Hepatocyte (in vitro differentiated cells): ENCODE measurements at regions not wholly inside any gene's neighbourhood (a gene's known extent, or its start where the extent isn't known, plus 50 kb on each side); places are given as distances from the start of the nearest gene placed in this dataset.

Experiments
- EZH2 ChIP-seq: fragments of 200-600 bp; sonication (generic); IDR thresholded peaks from 2 replicates; pipeline ENCODE4 v1.6.1; 2016; ENCODE audit warnings: antibody characterized with exemption, mild to moderate bottlenecking, borderline replicate concordance
- EZH2phosphoT487 ChIP-seq: fragments of 200-600 bp; sonication (generic); IDR thresholded peaks from one replicate; pipeline ENCODE4 v1.6.1; 2018; ENCODE audit warnings: antibody characterized with exemption, mild to moderate bottlenecking, low read depth, moderate library complexity; ENCODE audit not compliant: unreplicated experiment, severe bottlenecking
- TF ChIP-seq, protein P1 (sequence below): fragments of 200-600 bp; sonication (generic); IDR thresholded peaks from 2 replicates; pipeline ENCODE4 v1.5.1; 2016; ENCODE audit warnings: antibody characterized with exemption, mild to moderate bottlenecking; ENCODE audit not compliant: poor library complexity

DNA sequence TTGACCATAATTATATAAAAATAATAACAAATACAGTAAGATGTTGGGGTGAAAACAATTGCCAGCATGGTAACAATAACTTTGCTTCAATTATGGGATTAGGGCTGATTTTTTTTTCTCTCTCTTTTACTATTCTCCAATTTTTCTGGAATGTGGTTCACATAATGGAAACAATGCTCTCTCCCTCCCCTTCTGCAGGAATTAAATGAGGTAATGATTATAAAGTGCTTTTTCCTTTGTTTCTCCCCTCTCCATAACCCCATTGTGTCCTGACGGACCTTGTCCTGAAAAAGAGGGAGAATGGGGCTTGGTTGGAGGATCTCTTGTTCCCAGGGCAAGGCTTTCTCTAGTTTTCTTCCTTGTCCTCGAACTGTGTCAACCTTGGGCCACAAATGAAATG lies 234.0 kb upstream of the ZNF32 start:
- TF ChIP-seq, protein P1, sequence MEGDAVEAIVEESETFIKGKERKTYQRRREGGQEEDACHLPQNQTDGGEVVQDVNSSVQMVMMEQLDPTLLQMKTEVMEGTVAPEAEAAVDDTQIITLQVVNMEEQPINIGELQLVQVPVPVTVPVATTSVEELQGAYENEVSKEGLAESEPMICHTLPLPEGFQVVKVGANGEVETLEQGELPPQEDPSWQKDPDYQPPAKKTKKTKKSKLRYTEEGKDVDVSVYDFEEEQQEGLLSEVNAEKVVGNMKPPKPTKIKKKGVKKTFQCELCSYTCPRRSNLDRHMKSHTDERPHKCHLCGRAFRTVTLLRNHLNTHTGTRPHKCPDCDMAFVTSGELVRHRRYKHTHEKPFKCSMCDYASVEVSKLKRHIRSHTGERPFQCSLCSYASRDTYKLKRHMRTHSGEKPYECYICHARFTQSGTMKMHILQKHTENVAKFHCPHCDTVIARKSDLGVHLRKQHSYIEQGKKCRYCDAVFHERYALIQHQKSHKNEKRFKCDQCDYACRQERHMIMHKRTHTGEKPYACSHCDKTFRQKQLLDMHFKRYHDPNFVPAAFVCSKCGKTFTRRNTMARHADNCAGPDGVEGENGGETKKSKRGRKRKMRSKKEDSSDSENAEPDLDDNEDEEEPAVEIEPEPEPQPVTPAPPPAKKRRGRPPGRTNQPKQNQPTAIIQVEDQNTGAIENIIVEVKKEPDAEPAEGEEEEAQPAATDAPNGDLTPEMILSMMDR: no peak
- TF ChIP-seq EZH2phosphoT487 (no peak), EZH2 (no peak)
